ENCODE measurements at regions not wholly inside any gene's neighbourhood (a gene's known extent, or its start where the extent isn't known, plus 50 kb on each side); places are given as distances from the start of the nearest gene placed in this dataset.

GRCh38 chr6:27837625-27838057 is 74.6 kb downstream of the OR2B2 start:
- CTCF ChIA-PET = interaction anchor here (1.1 to 1.9 kb wide), 2 partner anchors 34 to 56 kb away, joined by 3 to 7 read pairs; a partner anchor contains a TSS
- dilution Hi-C loops (cut with HindIII; ENCODE audit: low sequenced_read_pairs, unreplicated experiment) = no loop called here
- intact Hi-C loops (cut with micrococcal nuclease) = loop anchor here (2.0 to 10.0 kb wide), 3 partner anchors 35 to 1813 kb away; a partner anchor contains a TSS

More at GRCh38 chr6:27837625-27838057, 74.6 kb downstream of the OR2B2 start:
- peaks cover 0 to 22% of the 10 kb centered on the region in 2 experiments; a peak in 2 of 4 replicates for H3K79me1 ChIP-seq (ENCODE audit: low read depth in 1 of 2, low read length in 2 of 2)
- H3K27me3 ChIP-seq (ENCODE audit: control insufficient read depth, insufficient read depth, low read length) = no peaks in the 10 kb centered on the region
- H3K36me3 ChIP-seq (ENCODE audit: control insufficient read depth, insufficient read depth, low read length) = no peaks in the 10 kb centered on the region
- H3K4ac ChIP-seq (ENCODE audit: low read depth, low read length) = peak overlapping the region; percentile 95
- H2BK15ac ChIP-seq (ENCODE audit: low read depth, low read length) = peak overlapping the region; percentile 24; the same call in 1 of the 3 replicates
- peak overlapping the region; percentile 60 for H3K4me3 ChIP-seq (ENCODE audit: insufficient read depth, low read depth, low read length)
- TF ChIP-seq ELK1 (IDR thresholded peaks at IDR 0.05; ENCODE audit: borderline replicate concordance, low read depth, low read length) (no peak), MAZ (IDR thresholded peaks at IDR 0.05; ENCODE audit: borderline replicate concordance, low read depth, low read length) (no peak), BHLHE40 (IDR thresholded peaks at IDR 0.05; ENCODE audit: low read depth, low read length) (no peak), CHD1 (IDR thresholded peaks at IDR 0.05; ENCODE audit: low read depth, low read length) (no peak; the same call in 1 of the 2 replicates), POLR2A (IDR thresholded peaks at IDR 0.05; ENCODE audit: low read depth, low read length) (no peak), RAD21 (IDR thresholded peaks at IDR 0.05; ENCODE audit: low read length) (no peak), FOS (IDR thresholded peaks at IDR 0.05; ENCODE audit: low read depth, low read length) (no peak), MXI1 (IDR thresholded peaks at IDR 0.05; ENCODE audit: borderline replicate concordance, low read depth, low read length) (no peak), MAFK (IDR thresholded peaks at IDR 0.05; ENCODE audit: low read depth, low read length) (no peak), CTCF (conservative IDR thresholded peaks at IDR 0.05; ENCODE audit: low read depth, low read length) (no peak), RCOR1 (IDR thresholded peaks at IDR 0.05; ENCODE audit: insufficient replicate concordance, low read length) (no peak), RFX5 (IDR thresholded peaks at IDR 0.05; ENCODE audit: low read depth, low read length) (no peak), NFE2L2 (IDR thresholded peaks at IDR 0.05; ENCODE audit: low read depth, low read length) (no peak), SMC3 (IDR thresholded peaks at IDR 0.05; ENCODE audit: low read depth, low read length) (no peak), CEBPB (IDR thresholded peaks at IDR 0.05; ENCODE audit: low read depth, low read length) (no peak; the same call in 1 of the 2 replicates), USF2 (IDR thresholded peaks at IDR 0.05; ENCODE audit: low read depth, low read length) (no peak)
- H3K4me1 ChIP-seq (ENCODE audit: control insufficient read depth, insufficient read depth, low read length) = no peaks in the 10 kb centered on the region
- H2BK20ac ChIP-seq (ENCODE audit: low read depth, low read length) = peak overlapping the region; percentile 15; the same call in 1 of the 2 replicates
- peak overlapping the region; percentile 65 for H3K18ac ChIP-seq (ENCODE audit: low read depth, low read length)
- H4K8ac ChIP-seq (ENCODE audit: low read depth in 2 of 2, low read length in 2 of 2) = peak overlapping the region; percentile 90 to 93
- peak overlapping the region; percentile 99 for H3K56ac ChIP-seq (ENCODE audit: extremely low read depth, insufficient read depth, low read length)
- in situ Hi-C loops (cut with MboI; ENCODE audit: low sequenced_read_pairs) = loop anchor here (25.0 kb wide), 1 partner anchor 1625 kb away; a partner anchor contains a TSS
- H3K9ac ChIP-seq (ENCODE audit: low read depth, low read length) = peak overlapping the region; percentile 99
- peak overlapping the region; percentile 93 for H4K91ac ChIP-seq (ENCODE audit: insufficient read depth, low read depth, low read length)
- peak overlapping the region; percentile 88 for H3K27ac ChIP-seq (ENCODE audit: insufficient read depth, low read length)
- H2AK5ac ChIP-seq (ENCODE audit: low read depth, low read length) = peak overlapping the region; percentile 76; the same call in 1 of the 2 replicates
- peak; percentile 48 for DNase-seq
- peak overlapping the region; percentile 95 for H3K14ac ChIP-seq (replicated peaks; ENCODE audit: low read depth, low read length)
- POLR2A ChIA-PET (ENCODE audit: unreplicated experiment) = interaction anchor here (0.5 to 4.4 kb wide), 6 partner anchors 14 to 1817 kb away, joined by 3 to 61 read pairs (median 12); a partner anchor contains a TSS
- H3K4me2 ChIP-seq (ENCODE audit: low read depth, low read length) = peak overlapping the region; percentile 92
- H3K23ac ChIP-seq (ENCODE audit: low read depth, low read length) = peak overlapping the region; percentile 95
- H2AK9ac ChIP-seq (replicated peaks; ENCODE audit: low read depth, low read length, poor library complexity) = peak overlapping the region; percentile 88
- H3K9me1 ChIP-seq (ENCODE audit: insufficient read depth, low read length) = no peaks in the 10 kb centered on the region
- H4K5ac ChIP-seq (ENCODE audit: low read depth, low read length) = peak overlapping the region; percentile 92
- no peaks in the 10 kb centered on the region for H4K20me1 ChIP-seq (ENCODE audit: insufficient read depth, low read length)
- peak; percentile 8 for ATAC-seq (ENCODE audit: low read depth)
- peak overlapping the region; percentile 50 for H2BK120ac ChIP-seq (ENCODE audit: low read depth, low read length)
- TSS peak; percentile 79 for BruUV-seq (replicated peaks)
- WGBS, 2 experiments (ENCODE audit: extremely low coverage in 2 of 2, insufficient read length in 1 of 2) = 0% methylated on average over 1 of the region's 11 CpGs; no CpG with 5 or more reads in 1 of the 2 experiments
- H2BK5ac ChIP-seq (ENCODE audit: low read depth, low read length, poor library complexity, severe bottlenecking) = peak overlapping the region; percentile 96
- no peaks in the 10 kb centered on the region for H3K9me3 ChIP-seq (ENCODE audit: control insufficient read depth, insufficient read depth, low read length)
- peak overlapping the region; percentile 77 for H2AFZ ChIP-seq (replicated peaks; ENCODE audit: low read length, poor library complexity)

Data from IMR-90 (cell line).